GM12878 (cell line): ENCODE measurements at regions not wholly inside any gene's neighbourhood (a gene's known extent, or its start where the extent isn't known, plus 50 kb on each side); places are given as distances from the start of the nearest gene placed in this dataset.

Experiments
- ATAC-seq: fragments of 200-7000 bp; cut with Tn5 transposase; 3 replicates; pipeline ENCODE4 v1.9.1; 2020; ENCODE audit warnings: mild to moderate bottlenecking, moderate library complexity
- BruUV-seq: library from RNA; stranded (reverse); fragments of 400-500 nt; replicated peaks from 2 replicates; lab custom pipeline; 2021; lab: Mats Ljungman, UMichigan
- CTCF ChIA-PET: fragments of 300-600 bp; sonication (Branson Sonifier 250); formaldehyde crosslinking; extraction: SDS; loops from one replicate; lab custom pipeline; 2021; ENCODE audit warnings: inconsistent platforms; lab: Yijun Ruan, JAX
- POLR2A ChIA-PET: fragments of 350-600 bp; formaldehyde crosslinking; extraction: SDS; loops from one replicate; lab custom pipeline; 2021; ENCODE audit warnings: inconsistent platforms; lab: Charles Lee
- RAD21 ChIA-PET: fragments of 300-600 bp; sonication (Branson Sonifier 250); formaldehyde crosslinking; loops from one replicate; lab custom pipeline; 2023; ENCODE audit warnings: antibody characterized with exemption; ENCODE audit not compliant: unreplicated experiment; lab: Charles Lee
- SMC1A ChIA-PET: fragments of 300-600 bp; sonication (Branson Sonifier 250); formaldehyde crosslinking; loops from one replicate; lab custom pipeline; 2023; ENCODE audit not compliant: unreplicated experiment, uncharacterized antibody; lab: Charles Lee
- DNase-seq: peaks from one replicate; pipeline ENCODE4 v3.0.0-alpha.2; 2011; ENCODE audit warnings: low read depth, low spot score
- FAIRE-seq: peaks from 3 replicates; lab custom pipeline; 2011; peaks lifted over from hg19 to GRCh38; lab: Jason Lieb, UNC
- H2AFZ ChIP-seq: 2 replicates; pipeline ENCODE4 v1.6.0; 2011; ENCODE audit warnings: low read depth, low read length, control low read depth; ENCODE audit not compliant: control insufficient read depth
- H3K27ac ChIP-seq: 2 replicates; pipeline ENCODE4 v1.5.1; 2011; ENCODE audit warnings: control low read depth; ENCODE audit not compliant: control insufficient read depth, insufficient read depth
- H3K27me3 ChIP-seq, 2 experiments: replicated peaks in 1 of 2; 2 replicates each; pipeline versions ENCODE4 v1.6.0 to v1.6.1; 2011; ENCODE audit warnings: low read length in 1 of 2; ENCODE audit not compliant: control insufficient read depth in 2 of 2, insufficient read depth in 2 of 2
- H3K36me3 ChIP-seq, 2 experiments: 2 replicates each; pipeline ENCODE4 v1.5.1; 2011; ENCODE audit warnings: low read length in 1 of 2; ENCODE audit not compliant: control insufficient read depth in 2 of 2, insufficient read depth in 2 of 2
- H3K4me1 ChIP-seq: 2 replicates; pipeline ENCODE4 v1.6.1; 2011; ENCODE audit warnings: mild to moderate bottlenecking, low read length, moderate library complexity, mixed read lengths; ENCODE audit not compliant: control insufficient read depth, insufficient read depth
- H3K4me2 ChIP-seq: 2 replicates; pipeline ENCODE4 v1.6.0; 2011; ENCODE audit warnings: control low read depth; ENCODE audit not compliant: control insufficient read depth, insufficient read depth
- H3K4me3 ChIP-seq: fragments of 200-600 bp; sonication (generic); 2 replicates; pipeline ENCODE4 v1.5.1; 2016
- H3K79me2 ChIP-seq: 2 replicates; pipeline ENCODE4 v1.6.0; 2011; ENCODE audit warnings: low read length; ENCODE audit not compliant: control insufficient read depth, insufficient read depth
- H3K9ac ChIP-seq: 2 replicates; pipeline ENCODE4 v1.8.0; 2011; ENCODE audit warnings: low read length, control low read depth, mixed read lengths; ENCODE audit not compliant: control insufficient read depth, insufficient read depth
- H3K9me3 ChIP-seq: replicated peaks from 3 replicates; pipeline ENCODE4 v1.5.1; 2011; ENCODE audit warnings: mild to moderate bottlenecking, low read length; ENCODE audit not compliant: control insufficient read depth, insufficient read depth
- H4K20me1 ChIP-seq: 2 replicates; pipeline ENCODE4 v1.6.0; 2011; ENCODE audit not compliant: control insufficient read depth, insufficient read depth
- CBFB ChIP-seq: IDR thresholded peaks from 2 replicates; pipeline ENCODE4 v1.6.1; 2016; ENCODE audit warnings: antibody characterized with exemption, low read depth
- HDGF ChIP-seq: fragments of 450-650 bp; IDR thresholded peaks from 2 replicates; pipeline ENCODE4 v1.6.1; 2016; ENCODE audit warnings: antibody characterized with exemption
- IKZF1 ChIP-seq: fragments of 450-650 bp; conservative IDR thresholded peaks from 2 replicates; pipeline ENCODE4 v1.6.1; 2017; ENCODE audit warnings: antibody characterized with exemption, mild to moderate bottlenecking
- MYC ChIP-seq: IDR thresholded peaks from 2 replicates; pipeline ENCODE4 v1.6.1; 2011; ENCODE audit warnings: mild to moderate bottlenecking, low read length, moderate library complexity, inconsistent platforms; ENCODE audit not compliant: insufficient read depth, insufficient replicate concordance, insufficient read length, severe bottlenecking
- RAD51 ChIP-seq: fragments of 450-650 bp; IDR thresholded peaks from 2 replicates; pipeline ENCODE4 v1.6.1; 2016; ENCODE audit warnings: moderate library complexity, mild to moderate bottlenecking, inconsistent platforms
- RELA ChIP-seq: fragments of 450-650 bp; IDR thresholded peaks from 2 replicates; pipeline ENCODE4 v1.8.0; 2014; ENCODE audit warnings: borderline replicate concordance; ENCODE audit not compliant: partially characterized antibody
- SREBF2 ChIP-seq: IDR thresholded peaks from 2 replicates; pipeline ENCODE4 v1.6.1; 2012; ENCODE audit warnings: mild to moderate bottlenecking, low read length
- SUPT20H ChIP-seq: IDR thresholded peaks from 2 replicates; pipeline ENCODE4 v1.6.1; 2011; ENCODE audit warnings: low read depth, mild to moderate bottlenecking, low read length, moderate library complexity, borderline replicate concordance; ENCODE audit not compliant: control insufficient read depth
- ZBED1 ChIP-seq: IDR thresholded peaks from 2 replicates; pipeline ENCODE4 v1.6.1; 2016; ENCODE audit warnings: borderline replicate concordance
- ZSCAN29 ChIP-seq: fragments of 450-650 bp; IDR thresholded peaks from 2 replicates; pipeline ENCODE4 v1.6.1; 2017; ENCODE audit warnings: mild to moderate bottlenecking, moderate library complexity
- WGBS: methylation state at CpG from one replicate; pipeline ENCODE4 v1.1.6; 2016; ENCODE audit warnings: low lambda C conversion rate; ENCODE audit not compliant: insufficient replicate concordance, insufficient coverage; ENCODE audit errors: missing lambda C conversion rate; 5-methylcytosine and 5-hydroxymethylcytosine counted together
- in situ Hi-C: fragments of 300-500 bp; cut with MboI; formaldehyde crosslinking; loops from 9 replicates; pipeline ENCODE4 v1.14.3; 2018; ENCODE audit warnings: mixed read lengths
- intact Hi-C: fragments of 100-400 bp; cut with micrococcal nuclease; formaldehyde crosslinking; loops from one replicate; pipeline ENCODE4 v1.14.2; 2022; ENCODE audit not compliant: unreplicated experiment
- TF ChIP-seq, protein P1 (sequence below): IDR thresholded peaks from 2 replicates; pipeline ENCODE4 v1.6.1; 2012; ENCODE audit warnings: low read depth, low read length, improper control_type of control experiment
- TF ChIP-seq, protein P2 (sequence below): fragments of 450-650 bp; IDR thresholded peaks from 2 replicates; pipeline ENCODE4 v1.6.1; 2017; ENCODE audit warnings: mild to moderate bottlenecking, moderate library complexity
- TF ChIP-seq, protein P3 (sequence below): fragments of 450-650 bp; IDR thresholded peaks from 2 replicates; pipeline ENCODE4 v1.6.1; 2017; ENCODE audit warnings: mild to moderate bottlenecking, moderate library complexity
- TF ChIP-seq, protein P4 (sequence below): IDR thresholded peaks from 2 replicates; pipeline ENCODE4 v1.6.1; 2011; ENCODE audit warnings: borderline replicate concordance, low read depth, mild to moderate bottlenecking, moderate library complexity, mixed read lengths, low read length; ENCODE audit not compliant: insufficient read depth; ENCODE audit errors: extremely low read length

DNA sequence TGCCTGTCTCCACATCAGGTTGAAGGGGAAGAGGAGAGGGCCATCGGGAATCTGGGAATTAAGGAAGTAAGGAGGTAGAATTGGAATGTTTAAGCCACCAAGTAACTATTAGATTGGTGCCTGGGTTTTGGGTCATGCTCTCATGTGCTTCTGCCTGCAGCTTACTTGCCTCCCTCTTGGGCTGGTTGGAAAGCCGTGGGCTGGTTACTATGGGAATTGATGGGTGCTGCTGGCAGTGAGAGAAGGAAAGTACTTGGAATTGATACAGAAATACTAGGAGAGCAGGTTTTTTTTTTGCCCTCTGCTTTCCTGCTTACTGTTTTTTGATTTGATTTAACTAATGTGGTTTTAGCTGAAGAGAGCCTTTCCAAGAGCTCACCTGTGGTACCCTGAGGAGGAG, 493.5 kb upstream of the RGS6 start:
- H3K4me3 ChIP-seq, result no peak overlapping the region
- DNase-seq, result no peak
- peaks cover 16% of the 10 kb centered on the region for H3K4me1 ChIP-seq
- ChIA-PET CTCF (no interaction called here), POLR2A (interaction anchor here (1.2 kb wide), 2 partner anchors 9 to 14 kb away, joined by 3 read pairs; no protein-coding TSS in a partner anchor), RAD21 (interaction anchor here (0.6 to 3.0 kb wide), 4 partner anchors 9 to 115 kb away, joined by 3 to 21 read pairs (median 4); no protein-coding TSS in a partner anchor), SMC1A (interaction anchor here (0.7 to 1.9 kb wide), 5 partner anchors 9 to 113 kb away, joined by 3 to 7 read pairs (median 4); no protein-coding TSS in a partner anchor)
- H3K36me3 ChIP-seq, result no peaks in the 10 kb centered on the region; a peak in 2 of 4 replicates
- no peak for ATAC-seq
- H4K20me1 ChIP-seq, result no peaks in the 10 kb centered on the region
- H3K27ac ChIP-seq, result no peak overlapping the region
- H3K27me3 ChIP-seq, result no peaks in the 10 kb centered on the region
- H3K9me3 ChIP-seq, result no peaks in the 10 kb centered on the region; the same call in none of the 3 replicates
- in situ Hi-C loops (no loop called here), intact Hi-C loops (loop anchor here (10.0 kb wide), 1 partner anchor 114 kb away; the partner anchor contains the start of gene SIPA1L1)
- no peak for FAIRE-seq
- H3K4me2 ChIP-seq, result no peak overlapping the region; the same call in 1 of the 2 replicates
- TF ChIP-seq, protein P1, sequence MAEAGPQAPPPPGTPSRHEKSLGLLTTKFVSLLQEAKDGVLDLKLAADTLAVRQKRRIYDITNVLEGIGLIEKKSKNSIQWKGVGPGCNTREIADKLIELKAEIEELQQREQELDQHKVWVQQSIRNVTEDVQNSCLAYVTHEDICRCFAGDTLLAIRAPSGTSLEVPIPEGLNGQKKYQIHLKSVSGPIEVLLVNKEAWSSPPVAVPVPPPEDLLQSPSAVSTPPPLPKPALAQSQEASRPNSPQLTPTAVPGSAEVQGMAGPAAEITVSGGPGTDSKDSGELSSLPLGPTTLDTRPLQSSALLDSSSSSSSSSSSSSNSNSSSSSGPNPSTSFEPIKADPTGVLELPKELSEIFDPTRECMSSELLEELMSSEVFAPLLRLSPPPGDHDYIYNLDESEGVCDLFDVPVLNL, result no peak
- TF ChIP-seq, protein P2, sequence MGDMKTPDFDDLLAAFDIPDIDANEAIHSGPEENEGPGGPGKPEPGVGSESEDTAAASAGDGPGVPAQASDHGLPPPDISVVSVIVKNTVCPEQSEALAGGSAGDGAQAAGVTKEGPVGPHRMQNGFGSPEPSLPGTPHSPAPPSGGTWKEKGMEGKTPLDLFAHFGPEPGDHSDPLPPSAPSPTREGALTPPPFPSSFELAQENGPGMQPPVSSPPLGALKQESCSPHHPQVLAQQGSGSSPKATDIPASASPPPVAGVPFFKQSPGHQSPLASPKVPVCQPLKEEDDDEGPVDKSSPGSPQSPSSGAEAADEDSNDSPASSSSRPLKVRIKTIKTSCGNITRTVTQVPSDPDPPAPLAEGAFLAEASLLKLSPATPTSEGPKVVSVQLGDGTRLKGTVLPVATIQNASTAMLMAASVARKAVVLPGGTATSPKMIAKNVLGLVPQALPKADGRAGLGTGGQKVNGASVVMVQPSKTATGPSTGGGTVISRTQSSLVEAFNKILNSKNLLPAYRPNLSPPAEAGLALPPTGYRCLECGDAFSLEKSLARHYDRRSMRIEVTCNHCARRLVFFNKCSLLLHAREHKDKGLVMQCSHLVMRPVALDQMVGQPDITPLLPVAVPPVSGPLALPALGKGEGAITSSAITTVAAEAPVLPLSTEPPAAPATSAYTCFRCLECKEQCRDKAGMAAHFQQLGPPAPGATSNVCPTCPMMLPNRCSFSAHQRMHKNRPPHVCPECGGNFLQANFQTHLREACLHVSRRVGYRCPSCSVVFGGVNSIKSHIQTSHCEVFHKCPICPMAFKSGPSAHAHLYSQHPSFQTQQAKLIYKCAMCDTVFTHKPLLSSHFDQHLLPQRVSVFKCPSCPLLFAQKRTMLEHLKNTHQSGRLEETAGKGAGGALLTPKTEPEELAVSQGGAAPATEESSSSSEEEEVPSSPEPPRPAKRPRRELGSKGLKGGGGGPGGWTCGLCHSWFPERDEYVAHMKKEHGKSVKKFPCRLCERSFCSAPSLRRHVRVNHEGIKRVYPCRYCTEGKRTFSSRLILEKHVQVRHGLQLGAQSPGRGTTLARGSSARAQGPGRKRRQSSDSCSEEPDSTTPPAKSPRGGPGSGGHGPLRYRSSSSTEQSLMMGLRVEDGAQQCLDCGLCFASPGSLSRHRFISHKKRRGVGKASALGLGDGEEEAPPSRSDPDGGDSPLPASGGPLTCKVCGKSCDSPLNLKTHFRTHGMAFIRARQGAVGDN, result no peak
- TF ChIP-seq CBFB (no peak), MYC (no peak), HDGF (no peak), ZBED1 (no peak), RELA (no peak), SUPT20H (no peak), SREBF2 (no peak), ZSCAN29 (no peak), IKZF1 (no peak), RAD51 (no peak)
- TF ChIP-seq, protein P3, sequence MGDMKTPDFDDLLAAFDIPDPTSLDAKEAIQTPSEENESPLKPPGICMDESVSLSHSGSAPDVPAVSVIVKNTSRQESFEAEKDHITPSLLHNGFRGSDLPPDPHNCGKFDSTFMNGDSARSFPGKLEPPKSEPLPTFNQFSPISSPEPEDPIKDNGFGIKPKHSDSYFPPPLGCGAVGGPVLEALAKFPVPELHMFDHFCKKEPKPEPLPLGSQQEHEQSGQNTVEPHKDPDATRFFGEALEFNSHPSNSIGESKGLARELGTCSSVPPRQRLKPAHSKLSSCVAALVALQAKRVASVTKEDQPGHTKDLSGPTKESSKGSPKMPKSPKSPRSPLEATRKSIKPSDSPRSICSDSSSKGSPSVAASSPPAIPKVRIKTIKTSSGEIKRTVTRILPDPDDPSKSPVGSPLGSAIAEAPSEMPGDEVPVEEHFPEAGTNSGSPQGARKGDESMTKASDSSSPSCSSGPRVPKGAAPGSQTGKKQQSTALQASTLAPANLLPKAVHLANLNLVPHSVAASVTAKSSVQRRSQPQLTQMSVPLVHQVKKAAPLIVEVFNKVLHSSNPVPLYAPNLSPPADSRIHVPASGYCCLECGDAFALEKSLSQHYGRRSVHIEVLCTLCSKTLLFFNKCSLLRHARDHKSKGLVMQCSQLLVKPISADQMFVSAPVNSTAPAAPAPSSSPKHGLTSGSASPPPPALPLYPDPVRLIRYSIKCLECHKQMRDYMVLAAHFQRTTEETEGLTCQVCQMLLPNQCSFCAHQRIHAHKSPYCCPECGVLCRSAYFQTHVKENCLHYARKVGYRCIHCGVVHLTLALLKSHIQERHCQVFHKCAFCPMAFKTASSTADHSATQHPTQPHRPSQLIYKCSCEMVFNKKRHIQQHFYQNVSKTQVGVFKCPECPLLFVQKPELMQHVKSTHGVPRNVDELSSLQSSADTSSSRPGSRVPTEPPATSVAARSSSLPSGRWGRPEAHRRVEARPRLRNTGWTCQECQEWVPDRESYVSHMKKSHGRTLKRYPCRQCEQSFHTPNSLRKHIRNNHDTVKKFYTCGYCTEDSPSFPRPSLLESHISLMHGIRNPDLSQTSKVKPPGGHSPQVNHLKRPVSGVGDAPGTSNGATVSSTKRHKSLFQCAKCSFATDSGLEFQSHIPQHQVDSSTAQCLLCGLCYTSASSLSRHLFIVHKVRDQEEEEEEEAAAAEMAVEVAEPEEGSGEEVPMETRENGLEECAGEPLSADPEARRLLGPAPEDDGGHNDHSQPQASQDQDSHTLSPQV, result no peak
- TF ChIP-seq, protein P4, sequence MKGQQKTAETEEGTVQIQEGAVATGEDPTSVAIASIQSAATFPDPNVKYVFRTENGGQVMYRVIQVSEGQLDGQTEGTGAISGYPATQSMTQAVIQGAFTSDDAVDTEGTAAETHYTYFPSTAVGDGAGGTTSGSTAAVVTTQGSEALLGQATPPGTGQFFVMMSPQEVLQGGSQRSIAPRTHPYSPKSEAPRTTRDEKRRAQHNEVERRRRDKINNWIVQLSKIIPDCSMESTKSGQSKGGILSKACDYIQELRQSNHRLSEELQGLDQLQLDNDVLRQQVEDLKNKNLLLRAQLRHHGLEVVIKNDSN, result no peak
- 50% methylated on average over 2 of the region's 2 CpGs for WGBS
- H2AFZ ChIP-seq, result no peak overlapping the region
- TSS peak; percentile 9 for BruUV-seq
- no peak overlapping the region for H3K9ac ChIP-seq
- peaks cover 30% of the 10 kb centered on the region for H3K79me2 ChIP-seq
